ENCODE measurements at regions not wholly inside any gene's neighbourhood (a gene's known extent, or its start where the extent isn't known, plus 50 kb on each side); places are given as distances from the start of the nearest gene placed in this dataset.

DNA sequence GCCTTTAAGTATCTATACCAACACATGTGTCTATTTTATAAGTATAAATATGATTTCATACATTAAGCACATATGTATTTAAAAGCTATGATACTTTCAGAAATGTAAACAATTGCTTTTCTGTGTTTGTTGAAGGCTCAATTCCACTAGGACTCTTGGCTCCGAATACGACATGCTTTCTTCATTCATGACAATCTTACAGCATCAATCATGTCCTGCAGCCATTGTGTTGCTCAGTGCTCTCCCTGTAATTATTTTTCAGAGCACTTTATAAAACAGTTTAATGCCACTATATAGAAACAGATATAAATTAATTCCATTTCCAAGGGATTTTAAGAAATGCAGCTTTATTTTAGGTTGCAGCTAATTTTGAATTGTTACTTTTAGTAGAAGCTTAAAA, 167.3 kb downstream of the TAF11L14 start:
- TF ChIP-seq, protein P1, sequence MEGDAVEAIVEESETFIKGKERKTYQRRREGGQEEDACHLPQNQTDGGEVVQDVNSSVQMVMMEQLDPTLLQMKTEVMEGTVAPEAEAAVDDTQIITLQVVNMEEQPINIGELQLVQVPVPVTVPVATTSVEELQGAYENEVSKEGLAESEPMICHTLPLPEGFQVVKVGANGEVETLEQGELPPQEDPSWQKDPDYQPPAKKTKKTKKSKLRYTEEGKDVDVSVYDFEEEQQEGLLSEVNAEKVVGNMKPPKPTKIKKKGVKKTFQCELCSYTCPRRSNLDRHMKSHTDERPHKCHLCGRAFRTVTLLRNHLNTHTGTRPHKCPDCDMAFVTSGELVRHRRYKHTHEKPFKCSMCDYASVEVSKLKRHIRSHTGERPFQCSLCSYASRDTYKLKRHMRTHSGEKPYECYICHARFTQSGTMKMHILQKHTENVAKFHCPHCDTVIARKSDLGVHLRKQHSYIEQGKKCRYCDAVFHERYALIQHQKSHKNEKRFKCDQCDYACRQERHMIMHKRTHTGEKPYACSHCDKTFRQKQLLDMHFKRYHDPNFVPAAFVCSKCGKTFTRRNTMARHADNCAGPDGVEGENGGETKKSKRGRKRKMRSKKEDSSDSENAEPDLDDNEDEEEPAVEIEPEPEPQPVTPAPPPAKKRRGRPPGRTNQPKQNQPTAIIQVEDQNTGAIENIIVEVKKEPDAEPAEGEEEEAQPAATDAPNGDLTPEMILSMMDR (conservative IDR thresholded peaks at IDR 0.05; ENCODE audit: low read depth, low read length), result no peak
- no peak overlapping the region for H3K4me3 ChIP-seq (ENCODE audit: low read depth, low read length)
- DNase-seq (ENCODE audit: low read depth), result no peak

DNA sequence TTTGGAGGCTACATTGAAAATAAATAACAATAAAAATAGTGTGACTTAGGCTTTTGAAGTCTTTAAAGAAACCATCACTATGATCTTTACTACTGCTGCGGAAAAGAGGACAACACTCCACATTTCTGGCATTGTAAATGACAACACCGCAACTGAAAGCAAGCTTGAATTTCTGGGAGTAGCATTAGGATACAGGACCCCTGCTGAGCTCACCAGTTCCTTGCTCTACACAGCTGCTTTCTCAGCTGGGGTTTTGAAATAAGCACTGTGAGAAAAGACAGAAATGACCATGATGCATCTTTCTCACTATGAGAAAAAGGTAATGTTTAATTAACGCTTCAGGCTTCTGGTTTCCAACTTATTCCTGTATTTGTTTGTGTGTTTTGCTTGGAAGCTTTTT, 168.0 kb downstream of the TAF11L14 start:
- no peak for DNase-seq (ENCODE audit: low read depth)
- TF ChIP-seq, protein P1 (conservative IDR thresholded peaks at IDR 0.05; ENCODE audit: low read depth, low read length), result no peak
- no peak overlapping the region for H3K4me3 ChIP-seq (ENCODE audit: low read depth, low read length)

DNA sequence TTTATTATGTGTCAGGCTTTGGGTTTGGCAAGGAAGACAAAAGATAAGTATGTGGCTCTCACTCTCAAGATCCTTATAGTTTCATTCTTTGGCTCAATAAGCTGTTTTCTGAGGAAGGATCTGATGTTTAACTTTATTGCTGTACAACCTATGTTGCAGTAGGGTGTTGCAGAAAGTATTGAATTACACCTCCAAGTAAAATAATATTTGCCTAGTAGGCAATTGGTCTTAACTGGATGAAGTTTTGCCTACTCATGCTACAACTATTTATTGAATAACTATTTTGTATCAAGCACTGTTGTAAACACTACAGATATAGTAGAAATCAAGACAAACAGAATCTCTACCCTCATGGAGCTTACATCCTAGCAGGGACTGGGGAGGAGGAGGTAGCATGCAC, 169.7 kb downstream of the TAF11L14 start:
- no peak for DNase-seq (ENCODE audit: low read depth)
- no peak overlapping the region for H3K4me3 ChIP-seq (ENCODE audit: low read depth, low read length)
- TF ChIP-seq, protein P1 (conservative IDR thresholded peaks at IDR 0.05; ENCODE audit: low read depth, low read length), result no peak

DNA sequence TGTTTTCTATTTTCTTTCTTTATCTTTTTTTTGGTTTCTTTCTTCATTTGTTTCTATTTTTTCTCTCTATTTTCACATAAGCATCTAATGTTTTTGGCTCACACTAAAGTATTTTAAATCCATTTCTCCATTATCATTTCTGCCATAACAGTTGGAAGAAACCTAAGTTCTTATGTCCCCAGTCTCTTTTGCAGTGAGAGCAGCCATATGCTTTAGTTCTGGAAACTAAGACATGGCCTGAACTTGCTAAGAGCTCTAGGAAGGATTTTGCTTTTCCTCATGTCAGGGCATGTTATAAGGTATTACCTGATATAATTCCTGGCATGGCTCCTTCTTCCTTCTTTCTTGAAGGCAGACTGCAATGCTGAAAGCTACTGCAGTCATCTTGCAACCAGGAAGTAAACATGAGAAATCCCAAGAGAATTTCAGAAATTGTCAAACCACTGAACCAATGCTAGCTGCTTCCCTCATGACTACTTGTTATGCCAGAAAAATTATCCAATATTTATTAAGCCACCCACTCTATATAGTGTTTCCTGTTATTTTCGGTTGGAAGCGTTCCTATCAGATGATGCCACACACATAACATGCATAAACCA, 171.1 kb downstream of the TAF11L14 start:
- no peak overlapping the region for H3K4me3 ChIP-seq (ENCODE audit: low read depth, low read length)
- TF ChIP-seq, protein P1 (conservative IDR thresholded peaks at IDR 0.05; ENCODE audit: low read depth, low read length), result no peak
- DNase-seq (ENCODE audit: low read depth), result no peak

DNA sequence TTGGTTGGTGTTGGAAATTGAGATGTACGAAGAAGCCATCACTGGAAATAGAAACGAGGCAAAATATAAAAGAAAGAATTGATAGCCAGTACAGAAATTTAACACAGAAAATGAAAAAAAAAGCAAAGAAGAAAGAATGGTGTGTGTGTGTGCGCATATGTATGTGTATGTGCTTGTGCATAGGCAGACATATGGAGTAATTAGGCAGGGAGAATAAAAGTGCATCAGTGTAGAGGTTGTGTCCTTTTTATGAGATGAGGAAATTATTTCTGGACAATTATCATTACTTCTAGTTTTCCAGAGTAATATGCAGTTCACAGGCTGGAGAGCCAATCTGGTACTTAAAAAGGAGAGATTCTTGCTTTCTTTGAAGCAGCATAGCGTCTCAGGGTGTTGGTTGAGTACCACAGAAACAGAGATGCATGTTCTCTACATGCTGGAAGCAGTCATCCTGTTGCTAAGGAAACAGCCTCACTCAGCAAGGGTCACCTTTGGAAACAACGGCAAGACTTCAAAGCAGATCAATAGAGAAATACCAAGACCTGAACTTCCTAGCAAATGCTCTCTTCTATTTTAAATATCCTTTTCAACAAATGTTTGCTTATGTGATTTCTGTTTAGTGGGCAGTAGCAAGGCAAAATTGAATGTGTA, 172.7 kb downstream of the TAF11L14 start:
- H3K4me3 ChIP-seq (ENCODE audit: low read depth, low read length), result no peak overlapping the region
- TF ChIP-seq, protein P1 (conservative IDR thresholded peaks at IDR 0.05; ENCODE audit: low read depth, low read length), result no peak
- no peak for DNase-seq (ENCODE audit: low read depth)

DNA sequence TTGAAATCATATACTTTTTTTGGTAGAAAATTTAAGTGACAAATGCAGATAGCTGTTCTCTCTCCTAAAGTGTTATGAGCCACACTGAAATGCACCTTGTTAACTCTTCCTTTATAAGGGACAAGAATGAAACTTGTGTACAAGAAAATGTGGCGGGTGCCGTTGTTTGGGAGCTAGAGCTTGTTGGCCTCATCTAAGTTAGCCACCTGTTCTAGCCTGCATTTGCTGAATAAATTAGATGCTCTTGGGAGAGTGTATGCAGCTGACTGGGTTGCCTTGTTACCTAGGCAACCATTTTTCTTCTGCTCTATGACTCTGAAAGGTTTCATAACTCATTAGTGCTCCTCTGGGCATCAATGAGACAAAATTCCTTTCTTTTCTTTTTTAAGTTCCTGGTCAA, 174.3 kb downstream of the TAF11L14 start:
- no peak overlapping the region for H3K4me3 ChIP-seq (ENCODE audit: low read depth, low read length)
- no peak for DNase-seq (ENCODE audit: low read depth)
- TF ChIP-seq, protein P1 (conservative IDR thresholded peaks at IDR 0.05; ENCODE audit: low read depth, low read length), result no peak

DNA sequence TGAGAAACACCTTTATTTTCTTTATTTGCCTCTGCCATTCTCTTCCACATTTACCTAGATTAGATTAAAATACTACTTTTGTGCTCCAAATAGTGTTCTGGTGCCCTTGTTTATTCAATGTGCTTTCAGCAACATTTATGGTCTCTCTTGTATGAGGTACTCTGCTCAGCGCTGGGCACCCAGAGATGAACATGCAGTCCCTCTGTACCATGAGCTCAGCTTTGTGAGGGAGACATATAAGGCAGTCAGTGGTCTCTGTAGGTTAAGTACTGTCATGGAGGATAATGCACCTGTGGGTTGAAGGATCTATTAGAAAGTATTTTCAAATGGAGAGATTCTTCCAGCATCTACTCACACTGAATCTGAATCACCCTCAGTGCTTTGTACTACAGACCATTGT, 176.5 kb downstream of the TAF11L14 start:
- H3K4me3 ChIP-seq (ENCODE audit: low read depth, low read length), result no peak overlapping the region
- TF ChIP-seq, protein P1 (conservative IDR thresholded peaks at IDR 0.05; ENCODE audit: low read depth, low read length), result no peak
- no peak for DNase-seq (ENCODE audit: low read depth)

Data from epithelial cell of proximal tubule (primary cell).